ENCODE measurements at regions not wholly inside any gene's neighbourhood (a gene's known extent, or its start where the extent isn't known, plus 50 kb on each side); places are given as distances from the start of the nearest gene placed in this dataset.

- TF ChIP-seq GATA2 (IDR thresholded peaks at IDR 0.05; ENCODE audit: low read depth, low read length): no peak
- no peak for TF ChIP-seq GATA3 (IDR thresholded peaks at IDR 0.05; ENCODE audit: low read depth, low read length)
Observed at GRCh38 chr12:125892276-125892675, 827.0 kb downstream of the AACS start.

Measured in SH-SY5Y (cell line).